Osteoblast (primary cell): ENCODE measurements at regions not wholly inside any gene's neighbourhood (a gene's known extent, or its start where the extent isn't known, plus 50 kb on each side); places are given as distances from the start of the nearest gene placed in this dataset.

Experiments used
- DNase-seq: peaks from one replicate; pipeline ENCODE4 v3.0.0; 2011; ENCODE audit warnings: low spot score, mixed read lengths; ENCODE audit not compliant: insufficient read length; ENCODE audit errors: missing footprints
- H2AFZ ChIP-seq: 2 replicates; pipeline ENCODE4 v1.6.0; 2011; ENCODE audit warnings: mild to moderate bottlenecking, low read length
- H3K27ac ChIP-seq: 2 replicates; pipeline ENCODE4 v1.5.1; 2011; ENCODE audit warnings: mild to moderate bottlenecking, low read depth, low read length, moderate library complexity
- H3K27me3 ChIP-seq: 2 replicates; pipeline ENCODE4 v1.6.0; 2012; ENCODE audit warnings: mild to moderate bottlenecking, control low read depth, inconsistent platforms, low read length, moderate library complexity; ENCODE audit not compliant: insufficient read depth
- H3K36me3 ChIP-seq: 2 replicates; pipeline ENCODE4 v1.5.1; 2011; ENCODE audit warnings: mild to moderate bottlenecking, low read length, control low read depth, moderate library complexity; ENCODE audit not compliant: insufficient read depth
- H3K4me1 ChIP-seq: 2 replicates; pipeline ENCODE4 v1.5.1; 2011; ENCODE audit warnings: mild to moderate bottlenecking, low read length, control low read depth, moderate library complexity; ENCODE audit not compliant: insufficient read depth
- H3K4me2 ChIP-seq: 2 replicates; pipeline ENCODE4 v1.6.0; 2011; ENCODE audit warnings: mild to moderate bottlenecking, low read length; ENCODE audit not compliant: insufficient read depth
- H3K4me3 ChIP-seq: fragments of 200-600 bp; sonication (generic); 3 replicates; pipeline ENCODE4 v1.5.1; 2012; ENCODE audit warnings: mild to moderate bottlenecking, low read length, inconsistent platforms; ENCODE audit not compliant: insufficient read depth
- H3K79me2 ChIP-seq: 2 replicates; pipeline ENCODE4 v1.6.0; 2012; ENCODE audit warnings: mild to moderate bottlenecking, low read length, control low read depth, inconsistent platforms; ENCODE audit not compliant: insufficient read depth
- H3K9me3 ChIP-seq: 2 replicates; pipeline ENCODE4 v1.5.1; 2011; ENCODE audit warnings: low read depth, low read length, control low read depth
- H4K20me1 ChIP-seq: 2 replicates; pipeline ENCODE4 v1.6.0; 2012; ENCODE audit warnings: mild to moderate bottlenecking, low read length, control low read depth; ENCODE audit not compliant: insufficient read depth
- CTCF ChIP-seq: IDR thresholded peaks from 2 replicates; pipeline ENCODE4 v1.5.1; 2011; ENCODE audit warnings: mild to moderate bottlenecking, low read depth, low read length, moderate library complexity; ENCODE audit errors: extremely low read depth

- Histone ChIP-seq H2AFZ (no peak overlapping the region), H3K36me3 (no peaks in the 10 kb centered on the region), H4K20me1 (peaks cover 2% of the 10 kb centered on the region), H3K9me3 (no peaks in the 10 kb centered on the region), H3K27ac (no peak overlapping the region), H3K27me3 (peaks cover 33% of the 10 kb centered on the region), H3K4me2 (peak overlapping the region; percentile 45), H3K4me1 (no peaks in the 10 kb centered on the region), H3K4me3 (no peak overlapping the region), H3K79me2 (no peaks in the 10 kb centered on the region)
- DNase-seq, result no peak
- no peak for TF ChIP-seq CTCF
Measured at GRCh38 chrX:40434443-40434842, 146.3 kb upstream of the ATP6AP2 start.

- H3K4me1 ChIP-seq, result no peaks in the 10 kb centered on the region
- H3K27me3 ChIP-seq, result peaks cover 23% of the 10 kb centered on the region
- TF ChIP-seq CTCF, result no peak
- H3K9me3 ChIP-seq, result peaks cover 2% of the 10 kb centered on the region
- H3K4me3 ChIP-seq, result no peak overlapping the region
- H2AFZ ChIP-seq, result no peak overlapping the region
- H3K79me2 ChIP-seq, result no peaks in the 10 kb centered on the region
- no peak overlapping the region for H3K4me2 ChIP-seq
- no peak overlapping the region for H3K27ac ChIP-seq
- no peaks in the 10 kb centered on the region for H3K36me3 ChIP-seq
- H4K20me1 ChIP-seq, result peaks cover 2% of the 10 kb centered on the region
- DNase-seq, result no peak
Measured at GRCh38 chrX:40433160-40433559, 147.6 kb upstream of the ATP6AP2 start.

GRCh38 chrX:40424259-40424658 lies 156.5 kb upstream of the ATP6AP2 start:
- no peaks in the 10 kb centered on the region for H4K20me1 ChIP-seq
- no peak overlapping the region for H3K27ac ChIP-seq
- H2AFZ ChIP-seq, result no peak overlapping the region
- DNase-seq, result no peak
- peaks cover under 1% of the 10 kb centered on the region for H3K9me3 ChIP-seq
- no peak overlapping the region for H3K4me2 ChIP-seq
- H3K79me2 ChIP-seq, result no peaks in the 10 kb centered on the region
- H3K36me3 ChIP-seq, result no peaks in the 10 kb centered on the region
- H3K4me1 ChIP-seq, result no peaks in the 10 kb centered on the region
- peaks cover 19% of the 10 kb centered on the region for H3K27me3 ChIP-seq
- H3K4me3 ChIP-seq, result no peak overlapping the region
- TF ChIP-seq CTCF, result no peak

GRCh38 chrX:40423299-40423698 lies 157.5 kb upstream of the ATP6AP2 start:
- H3K79me2 ChIP-seq, result no peaks in the 10 kb centered on the region
- no peak for TF ChIP-seq CTCF
- H3K4me2 ChIP-seq, result no peak overlapping the region
- no peaks in the 10 kb centered on the region for H3K36me3 ChIP-seq
- no peaks in the 10 kb centered on the region for H4K20me1 ChIP-seq
- peaks cover 28% of the 10 kb centered on the region for H3K27me3 ChIP-seq
- no peak overlapping the region for H3K4me3 ChIP-seq
- H3K9me3 ChIP-seq, result no peaks in the 10 kb centered on the region
- no peak overlapping the region for H2AFZ ChIP-seq
- no peaks in the 10 kb centered on the region for H3K4me1 ChIP-seq
- no peak for DNase-seq
- H3K27ac ChIP-seq, result no peak overlapping the region
